Fibroblast of lung (primary cell): ENCODE measurements at regions not wholly inside any gene's neighbourhood (a gene's known extent, or its start where the extent isn't known, plus 50 kb on each side); places are given as distances from the start of the nearest gene placed in this dataset.

Experiments used
- CTCF ChIP-seq, 2 donors: IDR thresholded peaks in 1 of 2; conservative IDR thresholded peaks in 1 of 2; 1 replicate in 1 of 2; 2 replicates in 1 of 2; pipeline ENCODE4 v1.5.1; 2011 to 2012; ENCODE audit warnings: low read length in 2 of 2, control low read depth in 1 of 2, inconsistent platforms in 1 of 2, low read depth in 1 of 2, mild to moderate bottlenecking in 1 of 2
- EZH2 ChIP-seq: IDR thresholded peaks from 2 replicates; pipeline ENCODE4 v1.5.1; 2012; ENCODE audit warnings: low read length, control low read depth, mild to moderate bottlenecking; ENCODE audit errors: missing control alignments

- TF ChIP-seq CTCF (conservative IDR thresholded peaks at IDR 0.05 in 1 of 2, IDR thresholded peaks at IDR 0.05 in 1 of 2; ENCODE audit: low read depth in 1 of 2, low read length in 2 of 2) (no peak), EZH2 (no peak)
These were observed 192.8 kb upstream of the MAGI2 start for GRCh38 chr7:79646278-79646677.
